Kidney (tissue), 13 donors: ENCODE measurements at regions not wholly inside any gene's neighbourhood (a gene's known extent, or its start where the extent isn't known, plus 50 kb on each side); places are given as distances from the start of the nearest gene placed in this dataset.

ENCODE experiments used
- DNase-seq, 5 donors: peaks; one replicate each; pipeline ENCODE4 v3.0.0-alpha.2; 2013 to 2020
- FAIRE-seq: peaks from 2 replicates; lab custom pipeline; 2012; peaks lifted over from hg19 to GRCh38; lab: Jason Lieb, UNC
- H3K27ac ChIP-seq, 2 donors: one replicate each; pipeline ENCODE4 v1.7.0; 2013; ENCODE audit warnings: low read depth in 2 of 2, low read length in 2 of 2, inconsistent platforms in 1 of 2
- H3K27me3 ChIP-seq: one replicate; pipeline ENCODE4 v1.7.1; 2013; ENCODE audit warnings: low read length, inconsistent platforms; ENCODE audit not compliant: control insufficient read depth, insufficient read depth
- H3K36me3 ChIP-seq, 3 donors: one replicate each; pipeline versions ENCODE4 v1.7.0 to v1.7.1; 2013; ENCODE audit warnings: low read length in 3 of 3, control low read depth in 1 of 3, inconsistent platforms in 1 of 3; ENCODE audit not compliant: insufficient read depth in 3 of 3, control insufficient read depth in 2 of 3
- H3K4me1 ChIP-seq, 3 donors: one replicate each; pipeline versions ENCODE4 v1.7.0 to v1.7.1; 2013; ENCODE audit warnings: low read length in 3 of 3, inconsistent platforms in 1 of 3, low read depth in 1 of 3; ENCODE audit not compliant: control insufficient read depth in 2 of 3, insufficient read depth in 2 of 3
- H3K4me3 ChIP-seq, 3 donors: one replicate each; pipeline versions ENCODE4 v1.7.0 to v1.8.1; 2013; ENCODE audit warnings: low read length in 3 of 3, control low read depth in 1 of 3, inconsistent platforms in 1 of 3
- H3K9ac ChIP-seq, 3 donors: one replicate each; pipeline versions ENCODE4 v1.7.0 to v1.7.1; 2013; ENCODE audit warnings: low read length in 3 of 3, control low read depth in 1 of 3, inconsistent platforms in 1 of 3
- H3K9me3 ChIP-seq, 3 donors: one replicate each; pipeline versions ENCODE4 v1.7.0 to v1.7.1; 2013; ENCODE audit warnings: low read length in 3 of 3, control low read depth in 1 of 3, inconsistent platforms in 1 of 3; ENCODE audit not compliant: control insufficient read depth in 2 of 3, insufficient read depth in 1 of 3
- intact Hi-C: fragments of 100-400 bp; cut with DNase I; formaldehyde crosslinking; loops from one replicate; pipeline ENCODE4 v1.11.1; 2022
- TF ChIP-seq, protein P1 (sequence below): IDR thresholded peaks from 3 replicates; pipeline ENCODE4 v1.5.1; 2012; ENCODE audit warnings: mild to moderate bottlenecking, moderate library complexity, borderline replicate concordance; ENCODE audit not compliant: insufficient read depth; ENCODE audit errors: extremely low read depth
- donor health status: control.
- donor health status: control.
- donor health status: control.
- donor health status: control.
- donor health status: control.
- donor health status: DM: yes; HTN: yes; CAD: no.
- donor health status: Normal renal cell carcinoma (clear cell type).

DNA sequence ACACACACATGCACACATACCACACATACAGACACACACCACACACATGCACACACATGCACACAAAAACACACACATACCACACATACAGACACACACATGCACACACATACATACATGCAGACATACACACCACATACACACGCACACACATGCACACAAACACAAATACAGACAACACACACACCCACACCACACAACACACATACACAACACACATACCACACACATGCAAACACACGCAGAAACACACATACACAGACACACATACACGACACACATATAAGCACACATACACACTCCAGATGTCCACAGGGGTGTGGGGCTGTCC, 60.1 kb upstream of the PPP2R2D start:
- Histone ChIP-seq H3K27ac (no peak overlapping the region), H3K4me3 (no peak overlapping the region), H3K27me3 (no peaks in the 10 kb centered on the region), H3K9me3 (peaks cover 0 to 2% (median 0%) of the 10 kb centered on the region in 3 donors), H3K36me3 (no peaks in the 10 kb centered on the region), H3K9ac (no peak overlapping the region), H3K4me1 (no peaks in the 10 kb centered on the region)
- no peak for DNase-seq
- FAIRE-seq = no peak
- intact Hi-C loops = no loop called here
- TF ChIP-seq, protein P1, sequence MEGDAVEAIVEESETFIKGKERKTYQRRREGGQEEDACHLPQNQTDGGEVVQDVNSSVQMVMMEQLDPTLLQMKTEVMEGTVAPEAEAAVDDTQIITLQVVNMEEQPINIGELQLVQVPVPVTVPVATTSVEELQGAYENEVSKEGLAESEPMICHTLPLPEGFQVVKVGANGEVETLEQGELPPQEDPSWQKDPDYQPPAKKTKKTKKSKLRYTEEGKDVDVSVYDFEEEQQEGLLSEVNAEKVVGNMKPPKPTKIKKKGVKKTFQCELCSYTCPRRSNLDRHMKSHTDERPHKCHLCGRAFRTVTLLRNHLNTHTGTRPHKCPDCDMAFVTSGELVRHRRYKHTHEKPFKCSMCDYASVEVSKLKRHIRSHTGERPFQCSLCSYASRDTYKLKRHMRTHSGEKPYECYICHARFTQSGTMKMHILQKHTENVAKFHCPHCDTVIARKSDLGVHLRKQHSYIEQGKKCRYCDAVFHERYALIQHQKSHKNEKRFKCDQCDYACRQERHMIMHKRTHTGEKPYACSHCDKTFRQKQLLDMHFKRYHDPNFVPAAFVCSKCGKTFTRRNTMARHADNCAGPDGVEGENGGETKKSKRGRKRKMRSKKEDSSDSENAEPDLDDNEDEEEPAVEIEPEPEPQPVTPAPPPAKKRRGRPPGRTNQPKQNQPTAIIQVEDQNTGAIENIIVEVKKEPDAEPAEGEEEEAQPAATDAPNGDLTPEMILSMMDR = no peak

- no peak overlapping the region for H3K9ac ChIP-seq
- H3K27ac ChIP-seq = no peak overlapping the region
- no peaks in the 10 kb centered on the region for H3K36me3 ChIP-seq
- intact Hi-C loops = no loop called here
- FAIRE-seq = no peak
- no peak overlapping the region for H3K4me3 ChIP-seq
- TF ChIP-seq, protein P1 = no peak
- H3K27me3 ChIP-seq = no peaks in the 10 kb centered on the region
- no peaks in the 10 kb centered on the region for H3K4me1 ChIP-seq
- H3K9me3 ChIP-seq = peaks cover 0 to 2% (median 0%) of the 10 kb centered on the region in 3 donors
- DNase-seq = peak in 2 of 5 donors; percentile 14 to 40
Observed at GRCh38 chr10:131841131-131841660, 59.6 kb upstream of the PPP2R2D start.

GRCh38 chr10:131841661-131842139, 59.1 kb upstream of the PPP2R2D start:
- DNase-seq (peak in 1 of 5 donors; percentile 39), FAIRE-seq (no peak)
- Histone ChIP-seq H3K4me1 (no peaks in the 10 kb centered on the region), H3K27me3 (no peaks in the 10 kb centered on the region), H3K9me3 (peaks cover 0 to 2% (median 0%) of the 10 kb centered on the region in 3 donors), H3K4me3 (no peak overlapping the region), H3K27ac (no peak overlapping the region), H3K36me3 (no peaks in the 10 kb centered on the region), H3K9ac (no peak overlapping the region)
- TF ChIP-seq, protein P1 = no peak
- intact Hi-C loops = no loop called here
